WERI-Rb-1 (cell line): ENCODE measurements at regions not wholly inside any gene's neighbourhood (a gene's known extent, or its start where the extent isn't known, plus 50 kb on each side); places are given as distances from the start of the nearest gene placed in this dataset.
"Not testable (repeated sequence)": the region's sequence is repeated elsewhere in the genome, so short reads cannot be mapped to it uniquely, and the experiment has no call there.

Experiments
- DNase-seq: peaks from one replicate; pipeline ENCODE4 v3.0.0-alpha.2; 2020
- H3K27ac ChIP-seq: fragments of 250-450 bp; sonication (Bioruptor Pico); 2 replicates; pipeline ENCODE4 v1.5.1; 2020; ENCODE audit warnings: mild to moderate bottlenecking, moderate library complexity
- H3K27me3 ChIP-seq: fragments of 250-450 bp; sonication (Bioruptor Pico); 2 replicates; pipeline ENCODE4 v1.5.1; 2021; ENCODE audit warnings: mild to moderate bottlenecking, low read depth, moderate library complexity; ENCODE audit not compliant: insufficient read depth, severe bottlenecking
- H3K36me3 ChIP-seq: fragments of 250-450 bp; sonication (Bioruptor Pico); 2 replicates; pipeline ENCODE4 v1.5.1; 2020; ENCODE audit warnings: mild to moderate bottlenecking, moderate library complexity
- H3K4me3 ChIP-seq: 2 replicates; pipeline ENCODE4 v1.5.1; 2011; ENCODE audit warnings: low read depth, mild to moderate bottlenecking, control low read depth, low read length
- H3K9me3 ChIP-seq: fragments of 250-450 bp; sonication (Bioruptor Pico); 2 replicates; pipeline ENCODE4 v1.5.1; 2021; ENCODE audit warnings: mild to moderate bottlenecking, moderate library complexity; ENCODE audit not compliant: severe bottlenecking
- TF ChIP-seq, protein P1 (sequence below): IDR thresholded peaks from 2 replicates; pipeline ENCODE4 v1.5.1; 2011; ENCODE audit warnings: low read depth, mild to moderate bottlenecking, control low read depth, inconsistent platforms, low read length

DNA sequence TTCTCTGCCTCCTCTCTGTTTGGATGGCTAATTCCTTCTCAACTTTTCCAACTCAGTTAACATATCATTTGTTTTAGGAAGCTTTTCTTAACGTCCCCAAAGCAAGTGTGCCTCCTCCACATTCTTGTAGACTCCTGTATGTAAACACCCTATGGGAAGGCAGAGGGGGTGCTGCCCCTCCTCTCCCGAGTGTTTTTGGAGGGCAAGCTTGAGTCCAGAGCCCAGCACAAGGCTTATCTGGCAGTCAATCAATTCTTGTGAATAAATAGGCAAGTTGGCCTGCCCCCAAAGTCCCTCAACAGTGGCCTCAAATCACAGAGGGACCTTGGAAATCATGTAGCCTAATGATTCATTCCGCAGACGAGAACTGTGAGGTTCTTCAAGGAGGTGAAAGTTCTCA, 305.6 kb downstream of the RPS24 start:
- Histone ChIP-seq H3K4me3 (no peak overlapping the region), H3K27me3 (no peaks in the 10 kb centered on the region), H3K9me3 (peaks cover under 1% of the 10 kb centered on the region), H3K36me3 (no peaks in the 10 kb centered on the region), H3K27ac (no peak overlapping the region)
- DNase-seq = no peak
- TF ChIP-seq, protein P1, sequence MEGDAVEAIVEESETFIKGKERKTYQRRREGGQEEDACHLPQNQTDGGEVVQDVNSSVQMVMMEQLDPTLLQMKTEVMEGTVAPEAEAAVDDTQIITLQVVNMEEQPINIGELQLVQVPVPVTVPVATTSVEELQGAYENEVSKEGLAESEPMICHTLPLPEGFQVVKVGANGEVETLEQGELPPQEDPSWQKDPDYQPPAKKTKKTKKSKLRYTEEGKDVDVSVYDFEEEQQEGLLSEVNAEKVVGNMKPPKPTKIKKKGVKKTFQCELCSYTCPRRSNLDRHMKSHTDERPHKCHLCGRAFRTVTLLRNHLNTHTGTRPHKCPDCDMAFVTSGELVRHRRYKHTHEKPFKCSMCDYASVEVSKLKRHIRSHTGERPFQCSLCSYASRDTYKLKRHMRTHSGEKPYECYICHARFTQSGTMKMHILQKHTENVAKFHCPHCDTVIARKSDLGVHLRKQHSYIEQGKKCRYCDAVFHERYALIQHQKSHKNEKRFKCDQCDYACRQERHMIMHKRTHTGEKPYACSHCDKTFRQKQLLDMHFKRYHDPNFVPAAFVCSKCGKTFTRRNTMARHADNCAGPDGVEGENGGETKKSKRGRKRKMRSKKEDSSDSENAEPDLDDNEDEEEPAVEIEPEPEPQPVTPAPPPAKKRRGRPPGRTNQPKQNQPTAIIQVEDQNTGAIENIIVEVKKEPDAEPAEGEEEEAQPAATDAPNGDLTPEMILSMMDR = no peak

DNA sequence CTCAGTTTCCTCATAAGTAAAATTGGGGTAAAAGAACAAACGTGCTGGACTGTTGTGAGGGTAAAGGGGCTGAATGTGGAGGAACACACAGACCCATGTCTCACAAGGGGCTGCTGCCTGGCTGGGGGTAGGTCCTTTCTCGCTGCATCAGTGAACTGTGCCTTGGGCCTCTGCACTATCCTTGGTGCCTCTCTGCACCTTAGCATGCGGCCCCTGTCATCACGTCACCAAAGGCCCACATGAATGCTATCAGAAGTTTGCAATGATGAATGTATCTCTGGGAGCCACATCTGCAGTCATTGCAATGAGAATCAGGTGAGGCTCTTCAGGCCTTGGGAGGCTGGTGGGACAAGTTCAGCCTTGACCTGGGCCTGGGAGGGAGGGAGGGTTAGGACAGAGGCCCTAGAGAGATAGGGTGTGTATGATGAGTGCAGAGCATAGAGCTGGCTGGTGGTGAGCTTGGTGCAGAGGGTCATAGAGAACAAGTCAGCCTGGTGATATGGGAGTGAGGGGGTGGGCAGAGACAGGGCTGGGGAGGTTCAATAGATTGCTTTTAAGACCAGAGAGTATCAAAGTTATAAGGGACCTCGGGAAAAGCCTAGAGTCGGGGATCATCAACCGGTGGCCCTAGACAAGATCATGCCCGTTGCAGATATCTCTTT, 308.4 kb downstream of the RPS24 start:
- no peaks in the 10 kb centered on the region for H3K27me3 ChIP-seq
- H3K36me3 ChIP-seq = no peaks in the 10 kb centered on the region
- H3K9me3 ChIP-seq = peaks cover 2% of the 10 kb centered on the region
- DNase-seq = no peak
- H3K4me3 ChIP-seq = no peak overlapping the region
- TF ChIP-seq, protein P1 = no peak
- H3K27ac ChIP-seq = no peak overlapping the region

DNA sequence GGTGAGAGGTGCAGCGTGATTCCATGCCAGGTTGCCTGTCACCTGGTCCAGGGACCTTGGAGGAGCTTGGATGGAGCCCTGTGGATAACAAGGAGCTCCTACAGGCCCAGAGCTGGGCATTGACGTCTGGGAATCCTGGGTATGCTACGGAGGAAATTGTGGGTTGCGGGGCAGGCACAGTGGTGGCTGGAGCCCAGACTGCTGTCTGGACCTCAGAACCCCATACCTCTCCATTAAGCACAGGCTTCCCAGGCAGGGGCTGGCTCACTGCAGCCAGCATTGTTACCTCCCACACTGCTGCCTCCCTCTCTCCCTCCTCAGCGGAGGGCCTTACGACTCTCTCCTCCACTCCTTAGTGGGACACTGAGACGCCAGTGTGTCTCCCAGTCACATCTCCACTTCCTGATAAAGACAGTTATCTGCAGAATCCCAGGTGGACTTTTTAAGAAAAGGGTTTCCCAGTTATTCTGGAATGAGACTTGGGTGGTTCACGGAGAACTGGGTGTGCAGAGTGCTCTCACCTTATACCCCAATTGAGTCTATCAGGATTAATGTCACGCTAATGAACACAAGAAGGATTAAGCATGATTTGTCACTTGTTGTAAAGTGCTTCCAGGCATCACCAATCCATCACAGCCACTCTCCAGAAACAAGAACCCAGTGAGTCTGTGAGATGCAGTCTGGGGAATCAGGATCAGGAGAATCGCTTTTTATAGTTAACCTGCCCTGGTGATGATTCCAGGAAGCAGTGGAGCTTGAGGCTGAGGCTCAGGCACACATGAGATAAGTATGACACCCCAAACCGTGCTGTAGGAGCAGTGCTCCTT, 309.4 kb downstream of the RPS24 start:
- TF ChIP-seq, protein P1 = no peak
- peaks cover 8% of the 10 kb centered on the region for H3K9me3 ChIP-seq
- no peaks in the 10 kb centered on the region for H3K27me3 ChIP-seq
- H3K27ac ChIP-seq = peak overlapping the region; percentile 54; the same call in 1 of the 2 replicates
- no peak overlapping the region; the same call in 1 of the 2 replicates for H3K4me3 ChIP-seq
- no peaks in the 10 kb centered on the region for H3K36me3 ChIP-seq
- peak; percentile 71 for DNase-seq

DNA sequence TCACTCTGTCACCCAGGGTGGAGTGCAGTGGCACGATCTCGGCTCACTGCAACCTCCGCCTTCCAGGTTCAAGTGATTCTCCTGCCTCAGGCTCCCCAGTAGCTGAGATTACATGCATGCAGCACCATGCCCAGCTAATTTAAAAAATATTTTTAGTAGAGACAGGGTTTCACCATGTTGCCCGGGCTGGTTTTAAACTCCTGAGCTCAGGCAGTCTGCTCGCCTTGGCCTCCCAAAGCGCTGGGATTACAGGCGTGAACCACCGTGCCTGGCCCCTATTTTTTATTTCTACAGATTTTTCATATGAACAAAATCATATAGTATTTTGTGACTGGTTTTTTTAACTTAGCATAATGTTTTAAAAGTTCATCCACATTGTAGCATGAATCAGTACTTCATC, 310.6 kb downstream of the RPS24 start:
- H3K4me3 ChIP-seq, H3K36me3 ChIP-seq, H3K27me3 ChIP-seq, H3K27ac ChIP-seq, H3K9me3 ChIP-seq, DNase-seq: not testable (repeated sequence)

DNA sequence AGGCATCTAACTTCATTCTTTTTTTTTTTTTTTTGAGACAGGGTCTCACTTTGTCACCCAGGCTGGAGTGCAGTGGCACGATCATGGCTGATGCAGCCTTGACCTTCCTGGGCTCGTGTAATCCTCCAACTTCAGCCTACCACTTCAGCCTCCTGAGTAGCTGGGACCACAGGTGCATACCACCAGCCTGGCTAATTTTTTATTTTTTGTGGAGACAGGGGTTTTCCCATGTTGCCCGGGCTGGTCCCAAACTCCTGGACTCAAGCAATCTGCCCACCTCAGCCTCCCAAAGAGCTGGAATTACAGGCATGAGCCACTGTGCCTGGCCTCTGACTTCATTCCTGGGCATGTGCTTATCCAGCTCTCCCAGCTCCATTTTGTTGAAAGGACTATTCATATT, 311.9 kb downstream of the RPS24 start:
- not testable (repeated sequence) for H3K36me3 ChIP-seq, H3K4me3 ChIP-seq, H3K27ac ChIP-seq, DNase-seq, H3K27me3 ChIP-seq, H3K9me3 ChIP-seq

DNA sequence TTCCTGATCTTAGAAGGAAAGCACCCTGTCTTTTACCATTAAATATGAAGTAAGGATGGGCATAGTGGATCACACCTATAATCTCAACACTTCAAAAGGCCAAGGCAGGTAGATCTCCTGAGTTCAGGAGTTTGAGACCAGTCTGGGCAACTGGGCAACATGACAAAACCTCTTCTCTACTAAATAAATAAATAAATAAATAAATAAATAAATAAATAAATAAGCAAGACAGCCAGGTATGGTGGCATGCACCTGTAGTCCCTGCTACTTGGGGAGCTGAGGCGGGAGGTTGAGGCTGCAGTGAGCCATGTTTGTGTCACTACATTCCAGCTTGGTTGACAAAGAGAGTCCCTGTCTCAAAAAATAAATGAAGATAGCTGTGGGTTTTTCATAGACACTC, 313.1 kb downstream of the RPS24 start:
- DNase-seq = no peak
- H3K27ac ChIP-seq = no peak overlapping the region

More for the DNA sequence above, 313.1 kb downstream of the RPS24 start:
- TF ChIP-seq, protein P1 = no peak
- H3K4me3 ChIP-seq = no peak overlapping the region
- H3K9me3 ChIP-seq = peaks cover 8% of the 10 kb centered on the region
- no peaks in the 10 kb centered on the region for H3K27me3 ChIP-seq
- no peaks in the 10 kb centered on the region for H3K36me3 ChIP-seq
